ENCODE measurements at regions not wholly inside any gene's neighbourhood (a gene's known extent, or its start where the extent isn't known, plus 50 kb on each side); places are given as distances from the start of the nearest gene placed in this dataset.

- TF ChIP-seq POLR2A (IDR thresholded peaks at IDR 0.05) (no peak), POLR2AphosphoS5 (IDR thresholded peaks at IDR 0.05) (no peak)
- TF ChIP-seq, protein P1, sequence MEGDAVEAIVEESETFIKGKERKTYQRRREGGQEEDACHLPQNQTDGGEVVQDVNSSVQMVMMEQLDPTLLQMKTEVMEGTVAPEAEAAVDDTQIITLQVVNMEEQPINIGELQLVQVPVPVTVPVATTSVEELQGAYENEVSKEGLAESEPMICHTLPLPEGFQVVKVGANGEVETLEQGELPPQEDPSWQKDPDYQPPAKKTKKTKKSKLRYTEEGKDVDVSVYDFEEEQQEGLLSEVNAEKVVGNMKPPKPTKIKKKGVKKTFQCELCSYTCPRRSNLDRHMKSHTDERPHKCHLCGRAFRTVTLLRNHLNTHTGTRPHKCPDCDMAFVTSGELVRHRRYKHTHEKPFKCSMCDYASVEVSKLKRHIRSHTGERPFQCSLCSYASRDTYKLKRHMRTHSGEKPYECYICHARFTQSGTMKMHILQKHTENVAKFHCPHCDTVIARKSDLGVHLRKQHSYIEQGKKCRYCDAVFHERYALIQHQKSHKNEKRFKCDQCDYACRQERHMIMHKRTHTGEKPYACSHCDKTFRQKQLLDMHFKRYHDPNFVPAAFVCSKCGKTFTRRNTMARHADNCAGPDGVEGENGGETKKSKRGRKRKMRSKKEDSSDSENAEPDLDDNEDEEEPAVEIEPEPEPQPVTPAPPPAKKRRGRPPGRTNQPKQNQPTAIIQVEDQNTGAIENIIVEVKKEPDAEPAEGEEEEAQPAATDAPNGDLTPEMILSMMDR (IDR thresholded peaks at IDR 0.05 in 8 of 11, conservative IDR thresholded peaks at IDR 0.05 in 3 of 11) = no peak
- Histone ChIP-seq H3K27ac (no peak overlapping the region), H3K27me3 (replicated peaks in 1 of 7) (no peaks in the 10 kb centered on the region), H3K36me3 (no peaks in the 10 kb centered on the region), H3K4me1 (no peaks in the 10 kb centered on the region), H3K4me3 (no peak overlapping the region), H3K9me3 (no peaks in the 10 kb centered on the region)
- DNase-seq = no peak
- 79 to 92% (median 89%) methylated on average over 1 of the region's 1 CpG for WGBS, 5 donors
- intact Hi-C loops (cut with DNase I; ENCODE audit: low total_unique reads) = no loop called here
Measured at GRCh38 chr12:28948685-28949084, 200.4 kb upstream of the FAR2 start.

DNA sequence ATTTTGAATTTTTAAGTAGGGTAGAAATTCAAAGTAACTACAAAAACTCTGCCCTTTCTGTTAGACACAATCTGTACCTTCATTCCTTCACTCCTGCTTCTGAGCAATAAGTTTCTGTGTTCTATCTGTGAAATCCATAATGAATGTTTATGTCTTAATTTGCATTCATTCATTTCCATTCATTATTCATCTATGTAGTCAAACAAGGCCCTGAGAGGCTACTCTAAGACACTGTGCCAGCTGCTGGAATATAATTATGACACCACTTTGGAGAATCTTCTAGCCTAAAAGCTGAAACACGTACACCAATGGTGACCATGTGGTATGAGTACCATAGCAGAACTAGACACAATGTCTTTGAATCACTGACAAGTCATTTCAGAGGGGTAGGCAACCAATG lies 199.9 kb upstream of the FAR2 start:
- no peak overlapping the region for H3K27ac ChIP-seq
- no peaks in the 10 kb centered on the region for H3K36me3 ChIP-seq
- WGBS, 5 donors = 66 to 92% (median 83%) methylated on average over 1 of the region's 1 CpG
- no peak overlapping the region for H3K4me3 ChIP-seq
- intact Hi-C loops (cut with DNase I; ENCODE audit: low total_unique reads) = no loop called here
- TF ChIP-seq POLR2A (IDR thresholded peaks at IDR 0.05) = no peak
- TF ChIP-seq, protein P1 (IDR thresholded peaks at IDR 0.05 in 8 of 11, conservative IDR thresholded peaks at IDR 0.05 in 3 of 11) = no peak
- TF ChIP-seq POLR2AphosphoS5 (IDR thresholded peaks at IDR 0.05) = no peak
- no peaks in the 10 kb centered on the region for H3K4me1 ChIP-seq
- DNase-seq = no peak
- no peaks in the 10 kb centered on the region for H3K27me3 ChIP-seq (replicated peaks in 1 of 7)
- H3K9me3 ChIP-seq = no peaks in the 10 kb centered on the region

DNA sequence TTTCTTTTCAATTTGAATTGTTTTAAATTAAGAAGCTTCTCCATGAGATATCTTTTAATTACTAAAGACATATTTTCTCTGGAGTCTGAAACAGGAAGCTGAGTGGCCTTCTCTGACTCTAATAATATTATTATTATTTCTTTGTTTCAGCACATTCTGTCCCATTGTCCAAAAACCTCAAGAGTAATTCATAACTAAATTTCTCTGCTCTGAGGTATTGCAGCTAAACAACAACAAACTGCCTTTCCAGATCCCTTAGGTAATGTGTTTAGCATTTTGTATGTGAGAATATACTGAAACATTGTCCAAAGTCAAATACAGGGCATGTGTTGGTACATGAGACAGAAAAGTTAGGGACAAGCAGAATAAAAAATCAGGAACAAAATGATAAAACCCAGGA lies 199.0 kb upstream of the FAR2 start:
- no peak overlapping the region for H3K27ac ChIP-seq
- intact Hi-C loops (cut with DNase I; ENCODE audit: low total_unique reads) = no loop called here
- TF ChIP-seq, protein P1 (IDR thresholded peaks at IDR 0.05 in 8 of 11, conservative IDR thresholded peaks at IDR 0.05 in 3 of 11) = no peak
- no peak for TF ChIP-seq POLR2AphosphoS5 (IDR thresholded peaks at IDR 0.05)
- no peak for TF ChIP-seq POLR2A (IDR thresholded peaks at IDR 0.05)

GRCh38 chr12:28951935-28952334 lies 197.1 kb upstream of the FAR2 start:
- Histone ChIP-seq H3K4me1 (no peaks in the 10 kb centered on the region), H3K36me3 (no peaks in the 10 kb centered on the region), H3K9me3 (no peaks in the 10 kb centered on the region), H3K27me3 (replicated peaks in 1 of 7) (no peaks in the 10 kb centered on the region), H3K4me3 (no peak overlapping the region), H3K27ac (no peak overlapping the region)
- TF ChIP-seq, protein P1 (IDR thresholded peaks at IDR 0.05 in 8 of 11, conservative IDR thresholded peaks at IDR 0.05 in 3 of 11) = no peak
- no peak for TF ChIP-seq POLR2AphosphoS5 (IDR thresholded peaks at IDR 0.05)
- TF ChIP-seq POLR2A (IDR thresholded peaks at IDR 0.05) = no peak
- DNase-seq = no peak
- WGBS, 5 donors = 84 to 97% (median 89%) methylated on average over 1 of the region's 1 CpG
- intact Hi-C loops (cut with DNase I; ENCODE audit: low total_unique reads) = no loop called here

More for the DNA sequence above, 199.0 kb upstream of the FAR2 start:
- DNase-seq = no peak
- H3K4me1 ChIP-seq = no peaks in the 10 kb centered on the region
- H3K36me3 ChIP-seq = no peaks in the 10 kb centered on the region
- H3K9me3 ChIP-seq = no peaks in the 10 kb centered on the region
- H3K27me3 ChIP-seq (replicated peaks in 1 of 7) = no peaks in the 10 kb centered on the region
- no peak overlapping the region for H3K4me3 ChIP-seq

All from spleen (tissue), 11 donors.